Gastrocnemius medialis (tissue), 4 donors: ENCODE measurements at regions not wholly inside any gene's neighbourhood (a gene's known extent, or its start where the extent isn't known, plus 50 kb on each side); places are given as distances from the start of the nearest gene placed in this dataset.

Experiments
- POLR2A ChIP-seq, 2 donors: fragments of 450-650 bp; IDR thresholded peaks; one replicate each; pipeline ENCODE4 v1.6.1; 2017; ENCODE audit warnings: antibody characterized with exemption in 2 of 2, mild to moderate bottlenecking in 2 of 2, moderate library complexity in 2 of 2
- TF ChIP-seq, protein P1 (sequence below), 5 experiments: fragments of 450-650 bp in 3 of 5; fragments of 200-600 bp in 2 of 5; sonication (generic) in 2 of 5; IDR thresholded peaks in 4 of 5; conservative IDR thresholded peaks in 1 of 5; 1 replicate in 4 of 5; 2 replicates in 1 of 5; pipeline ENCODE4 v1.5.1; 2016 to 2019; ENCODE audit warnings: antibody characterized with exemption in 5 of 5, mild to moderate bottlenecking in 3 of 5, moderate library complexity in 3 of 5

DNA sequence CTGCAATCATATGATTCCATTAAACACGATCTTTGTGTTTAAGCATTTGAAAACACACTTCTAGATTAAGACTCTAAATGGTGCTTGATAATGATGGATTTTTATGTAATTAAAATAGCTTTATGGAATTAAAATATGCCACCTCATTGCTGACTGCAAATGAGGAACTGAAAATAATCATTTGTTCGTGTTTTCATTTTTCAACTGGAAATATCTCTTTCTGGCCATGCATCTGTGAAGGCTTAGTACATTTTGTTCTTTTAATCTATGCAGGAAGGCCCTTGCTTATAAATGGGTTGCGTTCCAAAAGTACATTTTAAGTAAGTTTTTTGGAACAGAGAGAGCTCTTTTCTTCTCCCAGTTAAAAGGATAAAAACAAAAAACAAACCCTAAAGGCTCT lies 125.5 kb downstream of the MC4R start:
- TF ChIP-seq, protein P1, sequence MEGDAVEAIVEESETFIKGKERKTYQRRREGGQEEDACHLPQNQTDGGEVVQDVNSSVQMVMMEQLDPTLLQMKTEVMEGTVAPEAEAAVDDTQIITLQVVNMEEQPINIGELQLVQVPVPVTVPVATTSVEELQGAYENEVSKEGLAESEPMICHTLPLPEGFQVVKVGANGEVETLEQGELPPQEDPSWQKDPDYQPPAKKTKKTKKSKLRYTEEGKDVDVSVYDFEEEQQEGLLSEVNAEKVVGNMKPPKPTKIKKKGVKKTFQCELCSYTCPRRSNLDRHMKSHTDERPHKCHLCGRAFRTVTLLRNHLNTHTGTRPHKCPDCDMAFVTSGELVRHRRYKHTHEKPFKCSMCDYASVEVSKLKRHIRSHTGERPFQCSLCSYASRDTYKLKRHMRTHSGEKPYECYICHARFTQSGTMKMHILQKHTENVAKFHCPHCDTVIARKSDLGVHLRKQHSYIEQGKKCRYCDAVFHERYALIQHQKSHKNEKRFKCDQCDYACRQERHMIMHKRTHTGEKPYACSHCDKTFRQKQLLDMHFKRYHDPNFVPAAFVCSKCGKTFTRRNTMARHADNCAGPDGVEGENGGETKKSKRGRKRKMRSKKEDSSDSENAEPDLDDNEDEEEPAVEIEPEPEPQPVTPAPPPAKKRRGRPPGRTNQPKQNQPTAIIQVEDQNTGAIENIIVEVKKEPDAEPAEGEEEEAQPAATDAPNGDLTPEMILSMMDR (IDR thresholded peaks at IDR 0.05 in 4 of 5, conservative IDR thresholded peaks at IDR 0.05 in 1 of 5): no peak
- no peak for TF ChIP-seq POLR2A (IDR thresholded peaks at IDR 0.05)
